Activated naive CD4-positive, alpha-beta T cell treated with anti-CD3 and anti-CD28 coated beads for 36 hours (primary cell): ENCODE measurements at regions not wholly inside any gene's neighbourhood (a gene's known extent, or its start where the extent isn't known, plus 50 kb on each side); places are given as distances from the start of the nearest gene placed in this dataset.
"Not testable (repeated sequence)": the region's sequence is repeated elsewhere in the genome, so short reads cannot be mapped to it uniquely, and the experiment has no call there.

ENCODE experiments used
- CTCF ChIA-PET: fragments of 350-600 bp; sonication (Branson Sonifier 250); formaldehyde crosslinking; loops from one replicate; lab custom pipeline; 2021; ENCODE audit warnings: antibody characterized with exemption; lab: Charles Lee
- DNase-seq: peaks from one replicate; pipeline ENCODE4 v3.0.0-alpha.2; 2020
- H3K27ac Mint-ChIP-seq: one replicate; pipeline ENCODE4 v1.8.0; 2021; ENCODE audit warnings: mild to moderate bottlenecking, mixed read lengths
- H3K27me3 Mint-ChIP-seq: one replicate; pipeline ENCODE4 v1.8.0; 2021; ENCODE audit warnings: low read depth, mixed read lengths
- H3K36me3 Mint-ChIP-seq: one replicate; pipeline ENCODE4 v1.8.0; 2021; ENCODE audit warnings: low read depth, mixed read lengths
- H3K4me1 Mint-ChIP-seq: one replicate; pipeline ENCODE4 v1.8.0; 2021; ENCODE audit warnings: low read depth, mixed read lengths
- H3K4me3 Mint-ChIP-seq: one replicate; pipeline ENCODE4 v1.8.0; 2021; ENCODE audit warnings: mild to moderate bottlenecking, moderate library complexity, mixed read lengths
- H3K9me3 Mint-ChIP-seq: one replicate; pipeline ENCODE4 v1.8.0; 2021; ENCODE audit warnings: mixed read lengths
- intact Hi-C: fragments of 100-400 bp; cut with micrococcal nuclease; formaldehyde crosslinking; loops from one replicate; pipeline ENCODE4 v1.15.1; 2023

GRCh38 chrX:121642415-121642814, 595.0 kb downstream of the GLUD2 start:
- H3K27me3 Mint-ChIP-seq = no peaks in the 10 kb centered on the region
- CTCF ChIA-PET = interaction anchor here (0.7 kb wide), 1 partner anchor 644 kb away, joined by 3 read pairs; no protein-coding TSS in a partner anchor
- H3K27ac Mint-ChIP-seq = no peak overlapping the region
- H3K9me3 Mint-ChIP-seq = no peaks in the 10 kb centered on the region
- H3K4me1 Mint-ChIP-seq = no peaks in the 10 kb centered on the region
- H3K4me3 Mint-ChIP-seq = no peak overlapping the region
- intact Hi-C loops = no loop called here
- no peak for DNase-seq
- H3K36me3 Mint-ChIP-seq = no peaks in the 10 kb centered on the region

DNA sequence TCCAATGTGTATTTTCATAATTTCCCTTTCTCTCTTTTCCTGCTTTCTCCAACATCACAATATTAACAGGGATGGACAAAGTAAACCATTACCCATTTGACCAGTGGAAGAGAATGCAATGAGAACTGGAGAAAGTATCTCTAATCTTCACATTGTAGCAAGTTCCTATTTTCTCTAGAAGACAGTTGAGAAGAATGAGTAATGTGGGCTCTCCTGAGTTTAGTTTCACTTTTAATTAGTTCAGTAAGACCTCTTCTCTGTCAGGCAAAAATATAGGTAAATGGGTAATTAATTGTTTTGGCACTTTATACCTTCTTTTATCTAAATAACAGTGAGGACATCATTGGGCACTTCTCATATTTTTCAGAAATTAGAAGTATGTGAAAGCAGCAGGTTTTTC, 602.0 kb downstream of the GLUD2 start:
- H3K27me3 Mint-ChIP-seq = no peaks in the 10 kb centered on the region
- H3K4me1 Mint-ChIP-seq = peaks cover 2% of the 10 kb centered on the region

GRCh38 chrX:121655276-121655675, 607.9 kb downstream of the GLUD2 start:
- intact Hi-C loops = no loop called here
- CTCF ChIA-PET = no interaction called here

More for the DNA sequence above, 602.0 kb downstream of the GLUD2 start:
- peaks cover 2% of the 10 kb centered on the region for H3K9me3 Mint-ChIP-seq
- CTCF ChIA-PET = no interaction called here
- intact Hi-C loops = no loop called here
- DNase-seq = no peak
- no peak overlapping the region for H3K27ac Mint-ChIP-seq
- H3K4me3 Mint-ChIP-seq = no peak overlapping the region
- H3K36me3 Mint-ChIP-seq = no peaks in the 10 kb centered on the region

GRCh38 chrX:121666171-121666570, 618.8 kb downstream of the GLUD2 start:
- Mint-ChIP-seq H3K36me3 (no peaks in the 10 kb centered on the region), H3K4me1 (no peaks in the 10 kb centered on the region), H3K4me3 (no peak overlapping the region), H3K9me3 (no peaks in the 10 kb centered on the region), H3K27ac (no peak overlapping the region), H3K27me3 (no peaks in the 10 kb centered on the region)
- no peak for DNase-seq
- CTCF ChIA-PET = no interaction called here
- intact Hi-C loops = no loop called here

More at GRCh38 chrX:121655276-121655675, 607.9 kb downstream of the GLUD2 start:
- H3K9me3 Mint-ChIP-seq = peaks cover 2% of the 10 kb centered on the region
- no peaks in the 10 kb centered on the region for H3K27me3 Mint-ChIP-seq
- H3K27ac Mint-ChIP-seq = no peak overlapping the region
- no peak for DNase-seq
- H3K4me3 Mint-ChIP-seq = no peak overlapping the region
- H3K4me1 Mint-ChIP-seq = no peaks in the 10 kb centered on the region
- H3K36me3 Mint-ChIP-seq = no peaks in the 10 kb centered on the region

DNA sequence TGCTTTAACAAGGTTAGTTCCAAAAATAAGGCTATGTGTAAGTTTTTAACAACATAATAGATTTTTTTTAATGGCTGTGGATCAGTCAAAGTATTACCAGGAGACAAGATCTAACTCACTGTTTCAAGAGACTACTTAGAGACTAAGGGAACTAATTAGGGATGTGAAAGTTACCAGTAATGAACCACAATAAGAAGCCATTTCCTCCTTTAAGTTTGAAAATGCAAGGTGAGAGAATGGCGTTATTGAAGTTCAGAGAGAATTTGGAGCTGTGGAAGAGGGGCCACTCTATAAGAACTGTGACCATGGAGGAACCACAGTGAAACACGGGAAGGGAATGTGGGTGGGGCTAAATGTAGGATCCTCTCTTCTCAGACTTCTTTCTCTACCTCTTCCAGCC, 624.2 kb downstream of the GLUD2 start:
- Mint-ChIP-seq H3K27me3 (no peaks in the 10 kb centered on the region), H3K9me3 (peaks cover 11% of the 10 kb centered on the region), H3K36me3 (no peaks in the 10 kb centered on the region), H3K27ac (no peak overlapping the region), H3K4me1 (no peaks in the 10 kb centered on the region), H3K4me3 (no peak overlapping the region)
- intact Hi-C loops = no loop called here
- CTCF ChIA-PET = no interaction called here
- DNase-seq = no peak

DNA sequence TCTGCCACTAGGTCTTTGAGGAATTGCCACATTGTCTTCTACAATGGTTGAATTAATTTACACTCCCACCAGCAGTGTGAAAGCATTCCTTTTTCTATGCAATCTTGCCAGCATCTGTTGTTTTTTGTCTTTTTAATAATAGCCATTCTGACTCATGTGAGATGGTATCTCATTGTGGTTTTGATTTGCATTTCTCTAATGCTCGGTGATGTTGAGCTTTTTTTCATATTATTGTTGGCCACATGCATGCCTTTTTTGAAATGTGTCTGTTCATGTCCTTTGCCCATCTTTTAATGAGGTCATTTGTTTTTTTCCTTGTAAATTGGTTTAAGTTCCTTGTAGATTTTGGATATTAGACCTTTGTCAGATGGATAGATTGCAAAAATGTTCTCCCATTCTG, 661.8 kb downstream of the GLUD2 start:
- H3K9me3 Mint-ChIP-seq, intact Hi-C loops, H3K36me3 Mint-ChIP-seq, CTCF ChIA-PET, DNase-seq, H3K27ac Mint-ChIP-seq, H3K4me1 Mint-ChIP-seq, H3K4me3 Mint-ChIP-seq, H3K27me3 Mint-ChIP-seq: not testable (repeated sequence)

DNA sequence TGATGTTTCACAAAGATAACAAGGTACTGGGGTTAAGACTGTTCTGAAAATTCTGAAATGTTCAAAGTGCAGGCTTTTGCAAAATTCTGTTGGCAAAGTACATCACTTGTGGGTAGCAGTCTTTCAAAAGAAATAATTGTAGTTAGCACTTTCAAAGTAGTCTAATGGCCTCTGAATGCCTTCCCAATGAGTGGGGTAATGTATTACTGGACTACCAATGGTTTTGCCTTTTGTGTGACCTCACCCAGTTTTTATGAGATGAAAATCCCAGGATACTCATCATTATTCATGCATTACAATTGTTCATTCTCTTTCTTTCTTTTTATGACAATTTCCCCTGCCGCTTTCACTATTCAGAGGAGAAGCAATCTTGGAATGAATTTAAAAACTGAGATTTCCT, 686.1 kb downstream of the GLUD2 start:
- DNase-seq = no peak
- Mint-ChIP-seq H3K27ac (no peak overlapping the region), H3K27me3 (no peaks in the 10 kb centered on the region)

GRCh38 chrX:121746105-121746504, 698.7 kb downstream of the GLUD2 start:
- Mint-ChIP-seq H3K36me3 (no peaks in the 10 kb centered on the region), H3K9me3 (no peaks in the 10 kb centered on the region), H3K27ac (no peak overlapping the region), H3K27me3 (no peaks in the 10 kb centered on the region), H3K4me1 (no peaks in the 10 kb centered on the region), H3K4me3 (no peak overlapping the region)
- DNase-seq = no peak
- CTCF ChIA-PET = no interaction called here
- intact Hi-C loops = no loop called here

More for the DNA sequence above, 686.1 kb downstream of the GLUD2 start:
- CTCF ChIA-PET = no interaction called here
- Mint-ChIP-seq H3K4me3 (no peak overlapping the region), H3K9me3 (no peaks in the 10 kb centered on the region), H3K36me3 (no peaks in the 10 kb centered on the region), H3K4me1 (no peaks in the 10 kb centered on the region)
- intact Hi-C loops = no loop called here

GRCh38 chrX:121753602-121754001, 706.2 kb downstream of the GLUD2 start:
- H3K4me3 Mint-ChIP-seq, H3K36me3 Mint-ChIP-seq, H3K4me1 Mint-ChIP-seq, H3K27ac Mint-ChIP-seq, intact Hi-C loops, H3K9me3 Mint-ChIP-seq, H3K27me3 Mint-ChIP-seq, CTCF ChIA-PET, DNase-seq: not testable (repeated sequence)

DNA sequence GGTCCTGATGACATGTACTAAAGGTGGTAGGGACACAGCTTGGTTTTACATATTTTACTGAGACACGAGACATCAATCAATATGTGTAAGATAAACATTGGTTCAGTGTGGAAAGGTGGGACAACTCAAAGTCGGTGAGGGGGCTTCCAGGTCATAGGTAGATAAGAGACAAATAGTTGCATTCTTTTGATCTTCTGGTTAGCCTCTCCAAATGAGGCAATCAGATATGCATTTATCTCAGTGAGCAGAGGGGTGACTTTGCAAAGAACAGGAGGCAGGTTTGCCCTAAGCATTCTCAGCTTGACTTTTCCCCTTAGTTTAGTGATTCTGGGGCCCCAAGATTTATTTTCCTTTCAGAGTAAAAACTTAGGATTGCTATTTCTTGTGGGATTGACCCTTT, 706.9 kb downstream of the GLUD2 start:
- no peak overlapping the region for H3K27ac Mint-ChIP-seq
- no peaks in the 10 kb centered on the region for H3K36me3 Mint-ChIP-seq
- no peak overlapping the region for H3K4me3 Mint-ChIP-seq
- CTCF ChIA-PET = no interaction called here
- no peaks in the 10 kb centered on the region for H3K27me3 Mint-ChIP-seq
- intact Hi-C loops = no loop called here
- DNase-seq = no peak
- H3K4me1 Mint-ChIP-seq = no peaks in the 10 kb centered on the region
- no peaks in the 10 kb centered on the region for H3K9me3 Mint-ChIP-seq

- H3K36me3 Mint-ChIP-seq = no peaks in the 10 kb centered on the region
- no peak overlapping the region for H3K27ac Mint-ChIP-seq
- no peak for DNase-seq
- CTCF ChIA-PET = no interaction called here
- no peaks in the 10 kb centered on the region for H3K27me3 Mint-ChIP-seq
- no peaks in the 10 kb centered on the region for H3K9me3 Mint-ChIP-seq
- H3K4me1 Mint-ChIP-seq = no peaks in the 10 kb centered on the region
- H3K4me3 Mint-ChIP-seq = no peak overlapping the region
- intact Hi-C loops = no loop called here
Observed at GRCh38 chrX:121755541-121755940, 708.1 kb downstream of the GLUD2 start.

DNA sequence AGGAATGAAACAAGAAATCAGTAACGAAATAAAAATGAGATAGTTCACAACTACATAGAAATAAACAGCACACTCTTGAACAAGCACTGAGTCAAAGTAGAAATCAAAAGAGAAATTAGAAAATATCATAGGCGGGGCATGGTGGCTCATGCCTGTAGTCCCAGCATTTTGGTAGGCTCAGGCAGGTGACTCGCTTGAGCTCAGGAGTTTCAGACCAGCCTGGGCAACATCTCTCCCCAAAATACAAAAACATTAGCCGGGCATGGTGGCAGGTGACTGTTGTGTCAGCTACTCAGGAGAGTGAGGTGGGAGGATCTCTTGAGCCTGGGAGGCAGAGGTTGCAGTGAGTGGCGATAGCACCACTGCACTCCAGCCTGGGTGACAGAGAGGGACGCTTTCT, 714.4 kb downstream of the GLUD2 start:
- Mint-ChIP-seq H3K36me3 (no peaks in the 10 kb centered on the region), H3K9me3 (no peaks in the 10 kb centered on the region), H3K4me3 (no peak overlapping the region), H3K4me1 (no peaks in the 10 kb centered on the region), H3K27ac (no peak overlapping the region), H3K27me3 (no peaks in the 10 kb centered on the region)
- intact Hi-C loops = no loop called here
- no peak for DNase-seq
- CTCF ChIA-PET = no interaction called here

DNA sequence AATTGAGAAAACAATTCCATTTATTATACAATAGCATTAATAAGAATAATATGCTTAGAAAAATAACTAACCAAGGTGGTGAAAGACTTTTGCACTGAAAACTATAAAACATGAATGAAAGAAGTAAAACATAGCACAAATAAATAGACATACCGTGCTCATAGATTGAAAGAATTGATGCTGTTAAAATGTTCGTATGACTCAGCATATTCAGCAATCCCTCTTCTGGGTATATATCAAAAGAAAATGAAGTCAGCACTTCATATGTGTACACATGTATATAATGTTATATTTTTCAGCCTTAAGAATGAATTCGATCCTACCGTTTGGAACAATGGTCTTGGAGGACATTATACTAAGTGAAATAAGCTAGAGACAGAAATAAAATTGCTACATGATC, 716.3 kb downstream of the GLUD2 start:
- Mint-ChIP-seq H3K4me1 (no peaks in the 10 kb centered on the region), H3K4me3 (no peak overlapping the region), H3K27me3 (no peaks in the 10 kb centered on the region), H3K36me3 (no peaks in the 10 kb centered on the region), H3K27ac (no peak overlapping the region), H3K9me3 (no peaks in the 10 kb centered on the region)
- no peak for DNase-seq
- CTCF ChIA-PET = no interaction called here
- intact Hi-C loops = no loop called here

DNA sequence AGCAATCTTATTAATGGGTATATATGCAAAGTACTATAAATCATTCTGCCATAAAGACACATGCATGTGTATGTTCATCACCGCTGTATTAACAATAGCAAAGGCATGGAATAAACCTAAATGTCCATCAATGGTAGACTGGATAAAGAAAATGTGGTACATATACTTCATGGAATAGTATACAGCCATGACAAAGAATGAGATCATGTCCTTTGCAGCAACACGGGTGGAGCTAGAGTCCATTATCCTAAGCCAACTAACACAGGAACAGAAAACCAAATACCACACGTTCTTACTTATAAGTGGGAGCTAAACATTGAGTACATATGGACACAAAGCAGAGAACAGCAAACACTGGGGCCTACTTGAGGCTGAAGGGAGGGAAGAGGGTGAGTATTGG, 720.8 kb downstream of the GLUD2 start:
- DNase-seq, H3K4me3 Mint-ChIP-seq, H3K4me1 Mint-ChIP-seq, H3K36me3 Mint-ChIP-seq, H3K27me3 Mint-ChIP-seq, H3K9me3 Mint-ChIP-seq, intact Hi-C loops, CTCF ChIA-PET, H3K27ac Mint-ChIP-seq: not testable (repeated sequence)
